Cardiac septum (tissue), 1 donor: ENCODE measurements at regions not wholly inside any gene's neighbourhood (a gene's known extent, or its start where the extent isn't known, plus 50 kb on each side); places are given as distances from the start of the nearest gene placed in this dataset.

Experiments
- DNase-seq: peaks from one replicate; pipeline ENCODE4 v3.0.0-alpha.2; 2020; ENCODE audit warnings: low spot score
- intact Hi-C: fragments of 100-400 bp; cut with DNase I; formaldehyde crosslinking; loops from one replicate; pipeline ENCODE4 v1.14.0; 2022
- donor health status: DM: no; HTN: no; CAD: no.

GRCh38 chr2:236805800-236806531 lies 236.3 kb downstream of the ACKR3 start:
- intact Hi-C loops: no loop called here
- DNase-seq: no peak

GRCh38 chr2:236809716-236810115 lies 240.1 kb downstream of the ACKR3 start:
- intact Hi-C loops: no loop called here
- DNase-seq: no peak

GRCh38 chr2:236811062-236811656 lies 241.5 kb downstream of the ACKR3 start:
- DNase-seq: no peak
- intact Hi-C loops: no loop called here

DNA sequence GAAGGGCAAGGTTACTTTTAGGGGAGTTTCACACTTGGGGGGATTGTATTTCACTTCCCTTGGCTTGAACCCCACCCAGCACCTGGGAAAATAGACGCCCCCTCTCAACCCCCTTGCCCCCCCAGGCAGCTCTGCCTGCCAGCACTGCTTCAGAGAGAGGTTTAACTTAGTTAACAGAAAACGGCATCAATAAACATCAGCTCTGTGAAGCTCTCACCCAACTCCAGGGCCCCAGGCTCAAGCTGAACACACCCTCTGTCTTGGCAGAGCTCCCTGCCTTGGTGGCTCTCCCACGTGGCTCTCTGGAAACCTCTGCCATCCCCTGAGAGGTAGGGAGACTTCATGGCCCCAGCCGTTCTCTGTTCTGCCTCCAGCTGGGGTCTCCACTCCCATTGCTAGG lies 244.1 kb downstream of the ACKR3 start:
- DNase-seq: no peak
- intact Hi-C loops: no loop called here

GRCh38 chr2:236814593-236814992 lies 245.0 kb downstream of the ACKR3 start:
- no peak for DNase-seq
- intact Hi-C loops: no loop called here

DNA sequence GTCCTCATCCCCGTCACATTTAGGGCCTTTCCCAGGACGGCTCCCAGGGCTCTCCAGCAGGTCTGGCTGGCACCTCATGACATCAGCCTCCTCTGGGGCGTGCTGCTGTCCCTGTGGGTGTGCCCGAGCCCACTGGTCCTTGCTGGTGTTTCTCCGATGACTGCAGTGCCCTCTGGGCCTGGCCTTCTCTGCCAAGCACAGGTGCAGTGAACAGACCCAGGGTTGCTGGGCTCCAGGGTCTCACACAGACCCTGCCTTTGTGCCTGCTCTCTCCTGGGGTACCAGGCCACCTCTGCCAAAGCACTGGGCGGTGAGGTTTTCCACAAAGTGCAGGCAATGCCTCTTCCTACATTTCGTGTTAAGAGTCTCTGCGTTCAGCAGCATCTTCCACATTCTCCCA lies 246.1 kb downstream of the ACKR3 start:
- no peak for DNase-seq
- intact Hi-C loops: no loop called here

DNA sequence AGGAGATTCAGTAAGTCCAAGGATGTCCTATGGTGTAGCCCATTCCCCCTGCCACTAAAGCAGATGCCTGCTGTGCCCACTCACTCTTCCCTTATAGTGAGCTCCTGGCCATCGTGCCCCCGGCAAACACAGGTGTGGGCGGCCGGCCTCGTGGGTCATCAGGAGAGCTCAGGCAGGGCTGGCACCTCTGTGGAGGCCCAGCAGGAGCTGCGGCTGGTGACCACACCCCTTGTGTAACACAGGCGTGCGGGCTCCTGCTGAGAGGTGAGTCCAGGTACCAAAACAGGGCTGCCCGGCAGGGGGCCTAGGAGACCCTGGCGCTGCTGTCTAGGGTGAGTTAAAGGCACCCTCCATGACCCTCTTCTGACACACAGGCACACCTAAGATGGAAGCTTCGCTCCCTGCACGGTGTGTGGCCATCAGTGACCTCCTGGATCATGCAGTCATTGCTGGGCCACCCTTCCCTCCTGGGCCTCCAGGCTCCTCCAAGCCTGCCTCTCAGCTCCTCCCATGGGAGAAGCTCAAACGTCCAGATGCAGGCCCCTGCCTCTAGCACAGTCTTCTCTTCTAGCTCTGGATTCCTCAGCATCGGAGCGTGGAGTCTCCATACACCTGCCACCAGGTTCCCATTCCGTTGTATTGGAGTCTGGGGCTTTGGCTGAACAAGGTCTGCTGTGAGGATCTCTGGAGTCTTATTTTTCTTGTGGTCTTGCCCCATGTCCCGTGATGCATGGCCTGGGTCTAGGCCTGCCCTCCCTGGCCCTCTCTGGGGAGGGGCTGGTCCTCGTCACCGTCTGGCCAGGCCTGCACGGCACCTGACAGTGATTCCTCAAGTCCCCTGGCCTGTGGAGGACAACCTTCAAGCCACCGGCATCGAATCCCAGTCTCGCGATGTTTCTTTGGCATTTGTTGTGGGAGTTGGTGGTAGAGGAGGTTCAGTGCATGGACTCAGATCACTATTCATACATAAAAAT lies 246.9 kb downstream of the ACKR3 start:
- no peak for DNase-seq
- intact Hi-C loops: no loop called here

DNA sequence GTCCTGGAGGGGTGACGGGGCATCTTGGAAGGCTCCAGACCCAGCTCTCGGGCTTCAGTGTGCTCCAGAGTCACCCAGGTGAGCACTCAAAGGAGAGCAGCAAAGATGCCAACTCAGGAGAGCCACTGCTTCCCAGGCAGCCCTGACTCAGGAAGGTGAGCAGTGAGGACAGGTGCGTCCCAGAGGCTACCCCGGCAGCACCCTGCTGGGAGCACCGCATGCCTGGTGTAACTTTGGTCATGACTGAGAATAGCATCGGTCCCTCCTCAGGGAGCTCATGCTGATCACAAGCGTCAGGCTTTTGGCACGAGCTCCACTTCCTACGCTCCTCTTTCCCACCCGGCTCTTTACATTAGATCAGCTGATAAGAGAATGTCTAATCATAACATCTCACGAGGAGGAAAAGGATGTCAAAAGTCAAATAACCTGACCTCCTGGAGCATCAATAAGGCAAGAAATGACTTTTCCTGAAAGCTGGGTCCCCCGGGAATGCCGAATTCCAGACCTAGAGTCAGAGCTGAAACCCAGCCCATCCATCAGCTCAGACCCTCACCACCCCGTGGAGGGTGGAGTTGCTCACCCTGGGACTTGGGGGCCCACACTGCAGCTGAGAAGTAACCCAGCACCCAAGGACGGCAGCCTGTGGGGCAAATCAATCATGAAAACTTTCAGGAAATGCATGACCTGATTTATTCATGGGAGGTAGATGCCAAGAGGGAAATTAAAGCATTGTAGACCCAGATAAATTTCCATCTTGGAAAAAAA lies 248.8 kb downstream of the ACKR3 start:
- no peak for DNase-seq
- intact Hi-C loops: no loop called here

GRCh38 chr2:236819275-236820002 lies 249.8 kb downstream of the ACKR3 start:
- intact Hi-C loops: no loop called here
- no peak for DNase-seq

GRCh38 chr2:236820763-236821344 lies 251.2 kb downstream of the ACKR3 start:
- no peak for DNase-seq
- intact Hi-C loops: no loop called here

- DNase-seq: no peak
- intact Hi-C loops: no loop called here
Observed at GRCh38 chr2:236823041-236823629, 253.5 kb downstream of the ACKR3 start.

- no peak for DNase-seq
- intact Hi-C loops: no loop called here
Observed at GRCh38 chr2:236823963-236824362, 254.3 kb downstream of the ACKR3 start.

- DNase-seq: no peak
- intact Hi-C loops: no loop called here
Observed at GRCh38 chr2:236824836-236825235, 255.2 kb downstream of the ACKR3 start.

- no peak for DNase-seq
- intact Hi-C loops: no loop called here
Observed at GRCh38 chr2:236825989-236826510, 256.4 kb downstream of the ACKR3 start.

- DNase-seq: no peak
- intact Hi-C loops: no loop called here
Observed at GRCh38 chr2:236826606-236827156, 257.1 kb downstream of the ACKR3 start.

GRCh38 chr2:236827997-236828396 lies 257.7 kb upstream of the COPS8 start:
- intact Hi-C loops: no loop called here

DNA sequence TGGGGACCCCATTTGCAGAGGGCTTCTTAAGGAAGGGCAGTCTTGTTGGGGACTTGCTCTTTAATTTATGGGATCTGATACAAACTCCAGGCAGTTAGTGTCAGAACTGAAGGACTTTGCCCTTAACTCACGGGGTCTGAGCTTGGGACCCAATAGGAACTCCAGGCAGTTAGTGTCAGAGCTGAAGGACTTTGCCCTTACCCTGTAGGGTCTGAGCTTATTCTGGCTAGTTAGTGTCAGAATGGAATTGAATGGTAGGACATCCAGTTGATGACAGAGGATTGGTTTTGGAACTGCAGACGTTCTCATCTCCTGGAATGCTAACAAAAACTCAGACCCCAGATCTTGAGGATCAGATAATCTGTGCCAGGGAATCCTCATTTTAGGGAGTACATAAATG lies 256.9 kb upstream of the COPS8 start:
- no peak for DNase-seq
- intact Hi-C loops: no loop called here

More at GRCh38 chr2:236827997-236828396, 257.7 kb upstream of the COPS8 start:
- DNase-seq: no peak

GRCh38 chr2:236830926-236831325 lies 254.8 kb upstream of the COPS8 start:
- intact Hi-C loops: no loop called here

More at GRCh38 chr2:236830926-236831325, 254.8 kb upstream of the COPS8 start:
- no peak for DNase-seq
